ENCODE measurements at regions not wholly inside any gene's neighbourhood (a gene's known extent, or its start where the extent isn't known, plus 50 kb on each side); places are given as distances from the start of the nearest gene placed in this dataset.

GRCh38 chr6:18335948-18336347, 51.2 kb upstream of the RNF144B start:
- no peak for DNase-seq (ENCODE audit: low spot score)

GRCh38 chr6:18334251-18334650, 52.9 kb upstream of the RNF144B start:
- no peak for DNase-seq (ENCODE audit: low spot score)

- peak; percentile 45 for DNase-seq (ENCODE audit: low spot score)
Observed at GRCh38 chr6:18330548-18331081, 56.5 kb upstream of the RNF144B start.

- no peak for DNase-seq (ENCODE audit: low spot score)
Observed at GRCh38 chr6:18329776-18330175, 57.4 kb upstream of the RNF144B start.

DNA sequence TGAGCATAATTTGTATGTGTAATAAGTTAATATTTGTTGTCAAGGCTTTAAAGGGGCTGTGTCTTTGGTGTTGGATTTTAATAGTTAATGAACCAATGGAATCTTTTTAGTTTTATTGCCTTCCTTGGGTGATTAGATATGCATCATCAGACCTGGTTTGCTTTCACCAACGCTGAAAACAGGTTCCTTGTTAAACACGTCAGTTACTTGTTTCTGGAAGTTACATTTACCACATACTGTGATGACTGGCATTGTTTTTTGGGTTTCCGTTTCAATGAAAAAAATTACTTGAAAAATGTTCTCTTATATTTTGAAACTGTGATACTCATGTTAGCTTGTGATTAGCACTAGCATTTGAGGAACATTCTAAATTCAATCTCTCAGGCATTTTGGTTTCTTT, 58.6 kb upstream of the RNF144B start:
- DNase-seq (ENCODE audit: low spot score): no peak

- no peak for DNase-seq (ENCODE audit: low spot score)
Observed at GRCh38 chr6:18328070-18328469, 59.1 kb upstream of the RNF144B start.

DNA sequence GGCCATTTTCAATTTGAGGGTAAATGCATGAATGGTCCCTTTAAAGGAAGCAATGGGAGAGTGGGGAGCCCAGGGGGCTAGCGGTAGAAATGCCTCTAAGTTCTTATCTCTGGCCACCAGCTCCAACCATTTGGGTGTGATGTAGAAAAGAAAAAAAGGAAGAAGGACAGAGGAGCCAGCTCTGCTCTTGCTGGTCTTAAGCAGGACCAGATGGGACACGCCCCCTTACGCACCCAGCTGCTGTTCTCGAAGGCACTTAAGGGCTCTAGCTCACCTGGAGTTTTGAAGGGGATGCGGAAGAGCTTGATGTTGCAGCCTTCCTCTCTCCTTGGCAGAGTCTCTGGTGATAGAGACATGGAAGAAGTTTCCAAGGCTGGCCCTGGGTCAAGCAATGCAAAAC, 59.5 kb upstream of the RNF144B start:
- no peak for DNase-seq (ENCODE audit: low spot score)

- no peak for DNase-seq (ENCODE audit: low spot score)
Observed at GRCh38 chr6:18326980-18327379, 60.2 kb upstream of the RNF144B start.

- DNase-seq (ENCODE audit: low spot score): no peak
Observed at GRCh38 chr6:18326001-18326400, 61.1 kb upstream of the RNF144B start.

GRCh38 chr6:18324706-18325042, 60.3 kb upstream of the DEK start:
- DNase-seq (ENCODE audit: low spot score): no peak

GRCh38 chr6:18323935-18324705, 59.8 kb upstream of the DEK start:
- peak; percentile 49 for DNase-seq (ENCODE audit: low spot score)

GRCh38 chr6:18317850-18318249, 53.5 kb upstream of the DEK start:
- DNase-seq (ENCODE audit: low spot score): peak; percentile 31

DNA sequence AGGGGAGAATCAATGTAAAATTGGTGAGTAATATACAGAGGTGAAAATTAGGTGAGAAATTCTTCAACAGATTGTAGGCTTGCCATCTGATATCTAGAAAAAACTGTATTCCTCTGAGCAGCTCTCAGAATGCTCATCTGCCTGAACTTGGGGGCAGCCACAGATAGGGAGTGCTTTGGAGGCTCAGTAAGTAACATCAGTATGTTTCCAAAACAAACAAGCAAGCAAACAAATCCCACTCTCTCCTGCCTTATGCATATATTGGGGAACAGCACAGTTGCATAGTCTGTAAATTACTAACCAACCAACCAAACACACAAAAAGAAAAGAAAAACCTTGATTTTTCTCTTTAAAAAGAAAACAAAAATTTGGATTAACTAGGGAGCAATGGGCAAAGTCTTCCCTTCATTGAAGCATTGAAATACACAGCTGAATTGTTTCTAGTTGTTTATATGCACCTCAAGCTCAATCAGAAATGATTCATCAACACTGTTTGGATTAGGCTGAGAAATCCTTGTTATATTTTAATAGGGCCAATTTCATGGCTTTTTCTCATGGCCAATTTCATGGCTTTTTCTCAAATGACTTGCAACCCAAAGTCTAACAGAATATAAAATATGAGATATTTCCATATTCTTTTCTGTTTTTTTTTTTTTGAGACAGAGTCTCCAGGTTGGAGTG, 50.1 kb upstream of the DEK start:
- no peak for DNase-seq (ENCODE audit: low spot score)

All from globus pallidus (tissue), 1 donor.